ENCODE measurements at regions not wholly inside any gene's neighbourhood (a gene's known extent, or its start where the extent isn't known, plus 50 kb on each side); places are given as distances from the start of the nearest gene placed in this dataset.

DNA sequence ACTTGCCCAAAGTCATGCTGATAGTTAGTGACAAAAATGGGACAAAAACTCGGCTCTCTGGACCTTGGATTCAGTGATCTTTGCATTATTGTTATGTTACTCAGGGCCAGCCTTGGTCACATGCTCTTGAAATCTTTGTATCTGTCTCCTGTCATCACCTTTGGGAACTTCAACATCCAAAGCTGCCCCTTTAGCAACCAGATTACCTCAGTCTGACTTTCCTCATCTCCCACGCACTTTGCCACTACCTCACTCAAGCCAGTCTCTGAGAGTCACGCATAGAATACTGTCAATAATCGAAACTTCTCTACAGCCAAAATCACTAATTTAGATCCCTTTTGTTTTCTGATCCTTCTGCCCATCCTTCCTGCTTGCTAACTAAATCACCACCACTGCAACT is 90.8 kb upstream of the DAAM1 start:
- no peaks in the 10 kb centered on the region for H3K9me3 ChIP-seq (ENCODE audit: control insufficient read depth, insufficient read depth, low read length)
- no peak overlapping the region for H3K9ac ChIP-seq (ENCODE audit: low read depth, low read length)
- H3K4me3 ChIP-seq (ENCODE audit: low read depth, low read length), result no peak overlapping the region
- H3K4me1 ChIP-seq (ENCODE audit: control insufficient read depth, insufficient read depth, low read length), result no peaks in the 10 kb centered on the region
- no peaks in the 10 kb centered on the region for H3K27me3 ChIP-seq (ENCODE audit: control insufficient read depth, insufficient read depth, low read length)
- H3K36me3 ChIP-seq (ENCODE audit: control insufficient read depth, insufficient read depth, low read length), result no peaks in the 10 kb centered on the region

GRCh38 chr14:59098377-59098776 is 90.1 kb upstream of the DAAM1 start:
- H3K9ac ChIP-seq (ENCODE audit: low read depth, low read length), result no peak overlapping the region
- no peaks in the 10 kb centered on the region for H3K4me1 ChIP-seq (ENCODE audit: control insufficient read depth, insufficient read depth, low read length)
- no peaks in the 10 kb centered on the region for H3K9me3 ChIP-seq (ENCODE audit: control insufficient read depth, insufficient read depth, low read length)
- H3K4me3 ChIP-seq (ENCODE audit: low read depth, low read length), result no peak overlapping the region
- no peaks in the 10 kb centered on the region for H3K36me3 ChIP-seq (ENCODE audit: control insufficient read depth, insufficient read depth, low read length)
- H3K27me3 ChIP-seq (ENCODE audit: control insufficient read depth, insufficient read depth, low read length), result no peaks in the 10 kb centered on the region

GRCh38 chr14:59100205-59100604 is 88.3 kb upstream of the DAAM1 start:
- Histone ChIP-seq H3K9ac (ENCODE audit: low read depth, low read length) (no peak overlapping the region), H3K27me3 (ENCODE audit: control insufficient read depth, insufficient read depth, low read length) (no peaks in the 10 kb centered on the region), H3K4me3 (ENCODE audit: low read depth, low read length) (no peak overlapping the region), H3K4me1 (ENCODE audit: control insufficient read depth, insufficient read depth, low read length) (no peaks in the 10 kb centered on the region), H3K9me3 (ENCODE audit: control insufficient read depth, insufficient read depth, low read length) (no peaks in the 10 kb centered on the region), H3K36me3 (ENCODE audit: control insufficient read depth, insufficient read depth, low read length) (no peaks in the 10 kb centered on the region)

DNA sequence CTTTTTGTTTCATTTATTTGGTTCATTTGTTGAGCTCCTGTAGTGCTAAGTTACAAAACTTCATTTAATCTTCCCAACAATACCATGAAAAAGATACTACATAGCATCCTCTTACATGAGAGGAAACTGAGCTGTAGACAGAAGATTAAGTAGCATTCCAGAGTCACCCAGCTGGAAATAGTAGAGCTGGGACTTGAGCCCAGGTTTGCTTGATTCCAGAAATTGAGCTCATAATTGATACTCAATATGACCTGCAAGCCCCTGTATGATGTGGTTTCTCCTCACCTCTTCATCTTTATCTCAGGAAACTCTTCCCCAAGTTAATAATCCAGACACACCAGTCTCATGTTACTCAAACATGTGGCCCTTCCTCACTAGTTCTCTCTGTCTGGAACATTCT is 87.0 kb upstream of the DAAM1 start:
- H3K9me3 ChIP-seq (ENCODE audit: control insufficient read depth, insufficient read depth, low read length), result no peaks in the 10 kb centered on the region
- H3K4me3 ChIP-seq (ENCODE audit: low read depth, low read length), result no peak overlapping the region
- no peaks in the 10 kb centered on the region for H3K36me3 ChIP-seq (ENCODE audit: control insufficient read depth, insufficient read depth, low read length)
- no peak overlapping the region for H3K9ac ChIP-seq (ENCODE audit: low read depth, low read length)
- no peaks in the 10 kb centered on the region for H3K4me1 ChIP-seq (ENCODE audit: control insufficient read depth, insufficient read depth, low read length)
- H3K27me3 ChIP-seq (ENCODE audit: control insufficient read depth, insufficient read depth, low read length), result no peaks in the 10 kb centered on the region

DNA sequence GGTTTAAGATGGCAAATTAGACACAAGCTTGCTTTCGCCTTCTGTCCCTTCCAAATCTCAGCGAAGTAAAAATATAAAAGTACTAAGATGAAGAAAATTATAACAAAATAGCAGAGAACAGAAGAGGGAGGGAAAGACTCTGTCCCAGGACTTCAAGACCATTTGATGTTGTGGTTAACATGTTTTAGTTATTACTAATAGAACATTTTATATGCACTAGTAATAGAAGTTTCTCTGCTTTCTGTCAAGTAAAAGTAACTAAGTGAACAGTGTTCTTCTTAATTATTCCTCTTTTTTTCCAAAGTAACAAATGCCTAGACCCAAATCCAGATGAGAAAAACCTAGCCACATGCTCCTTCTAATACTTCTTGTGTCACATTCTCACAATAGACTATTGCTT is 85.1 kb upstream of the DAAM1 start:
- H3K36me3 ChIP-seq (ENCODE audit: control insufficient read depth, insufficient read depth, low read length), result no peaks in the 10 kb centered on the region
- H3K9me3 ChIP-seq (ENCODE audit: control insufficient read depth, insufficient read depth, low read length), result no peaks in the 10 kb centered on the region
- H3K27me3 ChIP-seq (ENCODE audit: control insufficient read depth, insufficient read depth, low read length), result no peaks in the 10 kb centered on the region
- no peak overlapping the region for H3K9ac ChIP-seq (ENCODE audit: low read depth, low read length)
- no peaks in the 10 kb centered on the region for H3K4me1 ChIP-seq (ENCODE audit: control insufficient read depth, insufficient read depth, low read length)
- H3K4me3 ChIP-seq (ENCODE audit: low read depth, low read length), result no peak overlapping the region

DNA sequence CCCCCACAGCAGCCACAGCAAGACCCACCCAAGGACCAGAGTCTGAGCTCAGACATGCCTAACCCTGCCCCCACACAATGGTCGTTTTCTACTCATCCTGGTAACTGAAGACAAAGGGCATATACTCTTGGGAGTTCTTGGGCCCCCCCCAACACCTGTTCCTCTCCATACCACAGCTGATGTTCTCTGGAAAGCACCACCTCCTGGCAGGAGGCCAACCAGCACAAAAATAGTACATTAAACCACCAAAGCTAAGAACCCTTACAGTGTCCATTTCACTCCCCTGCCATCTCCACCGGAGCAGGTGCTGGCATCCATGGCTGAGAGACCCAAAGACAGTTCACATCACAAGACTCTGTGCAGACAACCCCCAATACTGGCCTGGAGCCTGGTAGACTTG is 80.6 kb upstream of the DAAM1 start:
- no peaks in the 10 kb centered on the region for H3K9me3 ChIP-seq (ENCODE audit: control insufficient read depth, insufficient read depth, low read length)
- no peaks in the 10 kb centered on the region for H3K4me1 ChIP-seq (ENCODE audit: control insufficient read depth, insufficient read depth, low read length)
- no peak overlapping the region for H3K9ac ChIP-seq (ENCODE audit: low read depth, low read length)
- H3K4me3 ChIP-seq (ENCODE audit: low read depth, low read length), result no peak overlapping the region
- no peaks in the 10 kb centered on the region for H3K27me3 ChIP-seq (ENCODE audit: control insufficient read depth, insufficient read depth, low read length)
- H3K36me3 ChIP-seq (ENCODE audit: control insufficient read depth, insufficient read depth, low read length), result no peaks in the 10 kb centered on the region

DNA sequence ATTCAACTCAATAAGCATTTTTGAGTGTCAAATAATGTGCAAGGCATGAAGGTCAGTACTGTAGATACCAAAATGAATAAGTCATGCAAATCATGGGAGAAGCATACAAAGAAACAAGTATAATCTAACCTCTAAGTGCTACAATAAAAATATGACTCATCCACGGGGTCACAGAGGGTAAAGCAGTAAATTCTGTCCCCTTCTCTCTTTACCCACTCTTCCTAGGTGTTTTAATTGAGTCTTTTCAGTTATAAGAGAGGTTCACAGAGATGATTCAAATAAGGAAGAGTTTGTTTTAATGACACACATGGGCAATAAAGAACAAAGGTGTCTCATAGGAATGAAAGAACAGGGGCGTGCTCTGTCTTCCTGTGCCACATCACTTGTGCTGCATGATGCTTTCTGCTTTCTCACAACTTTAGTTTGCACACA is 71.5 kb upstream of the DAAM1 start:
- H3K9ac ChIP-seq (ENCODE audit: low read depth, low read length), result no peak overlapping the region
- H3K4me3 ChIP-seq (ENCODE audit: low read depth, low read length), result no peak overlapping the region
- H3K36me3 ChIP-seq (ENCODE audit: control insufficient read depth, insufficient read depth, low read length), result no peaks in the 10 kb centered on the region
- no peaks in the 10 kb centered on the region for H3K4me1 ChIP-seq (ENCODE audit: control insufficient read depth, insufficient read depth, low read length)
- no peaks in the 10 kb centered on the region for H3K27me3 ChIP-seq (ENCODE audit: control insufficient read depth, insufficient read depth, low read length)
- no peaks in the 10 kb centered on the region for H3K9me3 ChIP-seq (ENCODE audit: control insufficient read depth, insufficient read depth, low read length)

DNA sequence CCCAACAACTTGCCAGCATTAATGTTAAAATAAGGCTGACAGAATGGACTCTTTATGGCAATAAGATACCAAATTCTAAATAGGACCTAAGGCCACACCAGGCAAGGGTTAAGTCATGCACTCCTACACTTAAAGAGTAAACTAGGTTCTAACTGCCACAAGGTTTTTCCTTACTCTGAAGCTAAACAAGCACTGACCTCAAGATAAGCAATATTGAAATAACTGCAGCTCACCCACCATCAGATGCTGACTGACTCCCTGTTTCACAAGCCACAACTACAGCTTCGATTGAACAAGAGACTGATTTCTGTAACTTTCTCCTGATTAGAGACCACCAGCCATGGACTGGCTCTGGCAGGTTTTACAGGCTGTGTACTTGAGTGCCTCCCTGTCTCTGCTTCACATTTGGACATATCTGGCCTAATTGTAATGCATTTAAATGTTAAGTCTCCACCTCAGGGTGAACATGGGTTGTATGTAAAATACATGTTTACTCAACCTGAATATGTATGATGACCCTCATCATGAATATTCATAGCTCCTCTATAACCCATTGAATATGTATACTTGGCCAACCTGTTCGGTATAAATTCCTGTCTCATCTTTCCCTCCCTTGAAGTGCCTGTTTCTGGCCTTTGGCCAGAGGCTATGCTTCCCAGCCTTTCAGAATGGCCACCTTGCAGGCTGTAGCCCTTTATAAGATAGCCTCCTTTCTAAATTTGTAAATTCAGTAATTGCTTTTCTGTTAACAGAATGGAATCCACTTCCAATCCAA is 70.5 kb upstream of the DAAM1 start:
- Histone ChIP-seq H3K9ac (ENCODE audit: low read depth, low read length) (no peak overlapping the region), H3K9me3 (ENCODE audit: control insufficient read depth, insufficient read depth, low read length) (no peaks in the 10 kb centered on the region), H3K36me3 (ENCODE audit: control insufficient read depth, insufficient read depth, low read length) (no peaks in the 10 kb centered on the region), H3K4me1 (ENCODE audit: control insufficient read depth, insufficient read depth, low read length) (no peaks in the 10 kb centered on the region), H3K27me3 (ENCODE audit: control insufficient read depth, insufficient read depth, low read length) (no peaks in the 10 kb centered on the region), H3K4me3 (ENCODE audit: low read depth, low read length) (no peak overlapping the region)

GRCh38 chr14:59120921-59121320 is 67.5 kb upstream of the DAAM1 start:
- H3K36me3 ChIP-seq (ENCODE audit: control insufficient read depth, insufficient read depth, low read length), result no peaks in the 10 kb centered on the region
- no peak overlapping the region for H3K4me3 ChIP-seq (ENCODE audit: low read depth, low read length)
- H3K9ac ChIP-seq (ENCODE audit: low read depth, low read length), result no peak overlapping the region
- no peaks in the 10 kb centered on the region for H3K4me1 ChIP-seq (ENCODE audit: control insufficient read depth, insufficient read depth, low read length)
- no peaks in the 10 kb centered on the region for H3K9me3 ChIP-seq (ENCODE audit: control insufficient read depth, insufficient read depth, low read length)
- H3K27me3 ChIP-seq (ENCODE audit: control insufficient read depth, insufficient read depth, low read length), result no peaks in the 10 kb centered on the region

DNA sequence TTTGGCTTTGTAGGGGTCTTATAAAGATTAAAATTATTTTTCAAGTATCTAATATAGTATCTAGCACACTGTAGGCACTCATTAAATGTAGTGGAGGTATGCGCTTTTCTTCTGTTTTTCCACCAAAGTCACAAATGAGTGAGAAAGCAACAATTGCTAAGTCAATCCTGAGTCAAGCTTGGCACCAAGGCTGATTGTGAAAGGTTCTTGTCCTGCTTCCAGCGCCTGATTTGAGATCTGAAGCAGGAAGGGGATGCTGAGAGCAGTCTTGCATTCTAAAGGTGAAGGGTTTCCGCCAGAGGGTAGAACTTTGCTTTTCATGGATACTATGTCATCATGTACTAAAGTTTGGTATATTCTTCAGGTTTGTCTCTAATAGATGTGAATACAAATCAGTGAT is 64.9 kb upstream of the DAAM1 start:
- Histone ChIP-seq H3K4me3 (ENCODE audit: low read depth, low read length) (no peak overlapping the region), H3K4me1 (ENCODE audit: control insufficient read depth, insufficient read depth, low read length) (no peaks in the 10 kb centered on the region), H3K9me3 (ENCODE audit: control insufficient read depth, insufficient read depth, low read length) (no peaks in the 10 kb centered on the region), H3K36me3 (ENCODE audit: control insufficient read depth, insufficient read depth, low read length) (no peaks in the 10 kb centered on the region), H3K9ac (ENCODE audit: low read depth, low read length) (no peak overlapping the region), H3K27me3 (ENCODE audit: control insufficient read depth, insufficient read depth, low read length) (no peaks in the 10 kb centered on the region)

DNA sequence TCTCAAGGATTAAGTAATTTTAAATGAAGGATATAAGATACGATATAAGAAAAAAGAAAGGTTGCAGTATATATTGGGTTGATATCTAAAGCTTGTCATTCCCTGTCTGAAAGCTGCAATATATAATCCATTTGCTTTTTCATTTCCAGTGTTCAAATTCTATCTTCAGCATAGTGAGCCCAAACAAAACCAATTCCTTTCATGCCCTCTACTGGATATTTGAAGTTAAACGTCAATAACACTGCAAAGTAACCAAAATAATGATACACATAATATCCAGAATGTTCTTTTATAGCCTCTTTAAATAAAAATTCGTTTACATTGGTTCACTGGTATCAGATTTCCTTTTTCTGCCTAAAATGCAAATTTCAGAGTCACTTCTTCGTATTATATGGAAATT is 64.5 kb upstream of the DAAM1 start:
- Histone ChIP-seq H3K36me3 (ENCODE audit: control insufficient read depth, insufficient read depth, low read length) (no peaks in the 10 kb centered on the region), H3K4me3 (ENCODE audit: low read depth, low read length) (no peak overlapping the region), H3K27me3 (ENCODE audit: control insufficient read depth, insufficient read depth, low read length) (no peaks in the 10 kb centered on the region), H3K9ac (ENCODE audit: low read depth, low read length) (no peak overlapping the region), H3K4me1 (ENCODE audit: control insufficient read depth, insufficient read depth, low read length) (no peaks in the 10 kb centered on the region), H3K9me3 (ENCODE audit: control insufficient read depth, insufficient read depth, low read length) (no peaks in the 10 kb centered on the region)

DNA sequence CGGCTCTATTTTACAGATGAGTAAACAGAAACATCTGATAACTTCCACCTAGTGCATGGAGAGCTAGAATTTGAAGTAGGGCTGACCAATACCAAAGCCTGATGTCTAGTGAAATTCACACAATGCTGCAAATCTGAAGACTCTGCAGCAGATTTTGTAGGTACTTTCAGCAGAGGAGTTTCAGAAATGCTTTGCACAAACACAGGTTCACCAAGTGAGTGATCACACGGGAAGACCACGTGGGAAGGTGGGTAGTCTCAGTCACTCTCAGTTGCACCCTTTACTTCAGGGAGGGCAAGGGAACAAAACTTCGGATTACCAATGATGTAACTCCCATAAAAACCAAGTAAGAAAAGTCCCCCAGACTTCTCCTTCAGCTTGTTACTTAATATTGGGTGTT is 63.3 kb upstream of the DAAM1 start:
- Histone ChIP-seq H3K27me3 (ENCODE audit: control insufficient read depth, insufficient read depth, low read length) (no peaks in the 10 kb centered on the region), H3K4me1 (ENCODE audit: control insufficient read depth, insufficient read depth, low read length) (no peaks in the 10 kb centered on the region), H3K4me3 (ENCODE audit: low read depth, low read length) (no peak overlapping the region), H3K9ac (ENCODE audit: low read depth, low read length) (no peak overlapping the region), H3K36me3 (ENCODE audit: control insufficient read depth, insufficient read depth, low read length) (no peaks in the 10 kb centered on the region), H3K9me3 (ENCODE audit: control insufficient read depth, insufficient read depth, low read length) (no peaks in the 10 kb centered on the region)

All from iPS-15b (cell line).